GM12878 (cell line): ENCODE measurements at regions not wholly inside any gene's neighbourhood (a gene's known extent, or its start where the extent isn't known, plus 50 kb on each side); places are given as distances from the start of the nearest gene placed in this dataset.

Source experiments
- ATAC-seq: fragments of 200-7000 bp; cut with Tn5 transposase; 3 replicates; pipeline ENCODE4 v1.9.1; 2020; ENCODE audit warnings: mild to moderate bottlenecking, moderate library complexity
- BruUV-seq: library from RNA; stranded (reverse); fragments of 400-500 nt; replicated peaks from 2 replicates; lab custom pipeline; 2021; lab: Mats Ljungman, UMichigan
- CTCF ChIA-PET: fragments of 300-600 bp; sonication (Branson Sonifier 250); formaldehyde crosslinking; extraction: SDS; loops from one replicate; lab custom pipeline; 2021; ENCODE audit warnings: inconsistent platforms; lab: Yijun Ruan, JAX
- POLR2A ChIA-PET: fragments of 350-600 bp; formaldehyde crosslinking; extraction: SDS; loops from one replicate; lab custom pipeline; 2021; ENCODE audit warnings: inconsistent platforms; lab: Charles Lee
- RAD21 ChIA-PET: fragments of 300-600 bp; sonication (Branson Sonifier 250); formaldehyde crosslinking; loops from one replicate; lab custom pipeline; 2023; ENCODE audit warnings: antibody characterized with exemption; ENCODE audit not compliant: unreplicated experiment; lab: Charles Lee
- SMC1A ChIA-PET: fragments of 300-600 bp; sonication (Branson Sonifier 250); formaldehyde crosslinking; loops from one replicate; lab custom pipeline; 2023; ENCODE audit not compliant: unreplicated experiment, uncharacterized antibody; lab: Charles Lee
- DNase-seq: peaks from one replicate; pipeline ENCODE4 v3.0.0-alpha.2; 2011; ENCODE audit warnings: low read depth, low spot score
- FAIRE-seq: peaks from 3 replicates; lab custom pipeline; 2011; peaks lifted over from hg19 to GRCh38; lab: Jason Lieb, UNC
- H2AFZ ChIP-seq: 2 replicates; pipeline ENCODE4 v1.6.0; 2011; ENCODE audit warnings: low read depth, low read length, control low read depth; ENCODE audit not compliant: control insufficient read depth
- H3K27ac ChIP-seq: 2 replicates; pipeline ENCODE4 v1.5.1; 2011; ENCODE audit warnings: control low read depth; ENCODE audit not compliant: control insufficient read depth, insufficient read depth
- H3K27me3 ChIP-seq, 2 experiments: replicated peaks in 1 of 2; 2 replicates each; pipeline versions ENCODE4 v1.6.0 to v1.6.1; 2011; ENCODE audit warnings: low read length in 1 of 2; ENCODE audit not compliant: control insufficient read depth in 2 of 2, insufficient read depth in 2 of 2
- H3K36me3 ChIP-seq, 2 experiments: 2 replicates each; pipeline ENCODE4 v1.5.1; 2011; ENCODE audit warnings: low read length in 1 of 2; ENCODE audit not compliant: control insufficient read depth in 2 of 2, insufficient read depth in 2 of 2
- H3K4me1 ChIP-seq: 2 replicates; pipeline ENCODE4 v1.6.1; 2011; ENCODE audit warnings: mild to moderate bottlenecking, low read length, moderate library complexity, mixed read lengths; ENCODE audit not compliant: control insufficient read depth, insufficient read depth
- H3K4me2 ChIP-seq: 2 replicates; pipeline ENCODE4 v1.6.0; 2011; ENCODE audit warnings: control low read depth; ENCODE audit not compliant: control insufficient read depth, insufficient read depth
- H3K4me3 ChIP-seq: fragments of 200-600 bp; sonication (generic); 2 replicates; pipeline ENCODE4 v1.5.1; 2016
- H3K79me2 ChIP-seq: 2 replicates; pipeline ENCODE4 v1.6.0; 2011; ENCODE audit warnings: low read length; ENCODE audit not compliant: control insufficient read depth, insufficient read depth
- H3K9ac ChIP-seq: 2 replicates; pipeline ENCODE4 v1.8.0; 2011; ENCODE audit warnings: low read length, control low read depth, mixed read lengths; ENCODE audit not compliant: control insufficient read depth, insufficient read depth
- H3K9me3 ChIP-seq: replicated peaks from 3 replicates; pipeline ENCODE4 v1.5.1; 2011; ENCODE audit warnings: mild to moderate bottlenecking, low read length; ENCODE audit not compliant: control insufficient read depth, insufficient read depth
- H4K20me1 ChIP-seq: 2 replicates; pipeline ENCODE4 v1.6.0; 2011; ENCODE audit not compliant: control insufficient read depth, insufficient read depth
- HDAC2 ChIP-seq: fragments of 200-600 bp; sonication (generic); IDR thresholded peaks from 2 replicates; pipeline ENCODE4 v1.6.1; 2017
- NR2C2 ChIP-seq: IDR thresholded peaks from 2 replicates; pipeline ENCODE4 v1.6.1; 2011; ENCODE audit warnings: borderline replicate concordance, low read depth; ENCODE audit not compliant: control insufficient read depth, insufficient read length
- RB1 ChIP-seq: fragments of 450-650 bp; formaldehyde crosslinking; IDR thresholded peaks from 2 replicates; pipeline ENCODE4 v1.6.1; 2017; ENCODE audit warnings: mild to moderate bottlenecking, borderline replicate concordance
- SREBF2 ChIP-seq: IDR thresholded peaks from 2 replicates; pipeline ENCODE4 v1.6.1; 2012; ENCODE audit warnings: mild to moderate bottlenecking, low read length
- STAT3 ChIP-seq: IDR thresholded peaks from 2 replicates; pipeline ENCODE4 v1.6.1; 2011; ENCODE audit warnings: low read depth, low read length, improper control_type of control experiment
- SUPT20H ChIP-seq: IDR thresholded peaks from 2 replicates; pipeline ENCODE4 v1.6.1; 2011; ENCODE audit warnings: low read depth, mild to moderate bottlenecking, low read length, moderate library complexity, borderline replicate concordance; ENCODE audit not compliant: control insufficient read depth
- SUZ12 ChIP-seq: fragments of 200-600 bp; sonication (generic); IDR thresholded peaks from one replicate; pipeline ENCODE4 v1.6.1; 2018; ENCODE audit warnings: antibody characterized with exemption, mild to moderate bottlenecking; ENCODE audit not compliant: unreplicated experiment
- TBL1XR1 ChIP-seq: IDR thresholded peaks from 2 replicates; pipeline ENCODE4 v1.6.1; 2012; ENCODE audit warnings: low read depth, low read length, improper control_type of control experiment
- YY1 ChIP-seq: IDR thresholded peaks from 2 replicates; pipeline ENCODE4 v1.6.1; 2011; ENCODE audit warnings: low read depth, mild to moderate bottlenecking, low read length
- WGBS: methylation state at CpG from one replicate; pipeline ENCODE4 v1.1.6; 2016; ENCODE audit warnings: low lambda C conversion rate; ENCODE audit not compliant: insufficient replicate concordance, insufficient coverage; ENCODE audit errors: missing lambda C conversion rate; 5-methylcytosine and 5-hydroxymethylcytosine counted together
- in situ Hi-C: fragments of 300-500 bp; cut with MboI; formaldehyde crosslinking; loops from 9 replicates; pipeline ENCODE4 v1.14.3; 2018; ENCODE audit warnings: mixed read lengths
- intact Hi-C: fragments of 100-400 bp; cut with micrococcal nuclease; formaldehyde crosslinking; loops from one replicate; pipeline ENCODE4 v1.14.2; 2022; ENCODE audit not compliant: unreplicated experiment
- TF ChIP-seq, protein P1 (sequence below): IDR thresholded peaks from 2 replicates; pipeline ENCODE4 v1.6.1; 2011; ENCODE audit warnings: borderline replicate concordance, low read depth, mild to moderate bottlenecking, moderate library complexity, low read length; ENCODE audit not compliant: insufficient read depth, poor library complexity, severe bottlenecking
- TF ChIP-seq, protein P2 (sequence below): IDR thresholded peaks from 2 replicates; pipeline ENCODE4 v1.6.1; 2012; ENCODE audit warnings: improper control_type of control experiment, low read depth, low read length; ENCODE audit not compliant: insufficient replicate concordance
- TF ChIP-seq, protein P3 (sequence below): fragments of 450-650 bp; IDR thresholded peaks from 2 replicates; pipeline ENCODE4 v1.6.1; 2016; ENCODE audit warnings: mild to moderate bottlenecking
- TF ChIP-seq, protein P4 (sequence below): fragments of 450-650 bp; conservative IDR thresholded peaks from 2 replicates; pipeline ENCODE4 v1.6.1; 2017; ENCODE audit warnings: mild to moderate bottlenecking, moderate library complexity

DNA sequence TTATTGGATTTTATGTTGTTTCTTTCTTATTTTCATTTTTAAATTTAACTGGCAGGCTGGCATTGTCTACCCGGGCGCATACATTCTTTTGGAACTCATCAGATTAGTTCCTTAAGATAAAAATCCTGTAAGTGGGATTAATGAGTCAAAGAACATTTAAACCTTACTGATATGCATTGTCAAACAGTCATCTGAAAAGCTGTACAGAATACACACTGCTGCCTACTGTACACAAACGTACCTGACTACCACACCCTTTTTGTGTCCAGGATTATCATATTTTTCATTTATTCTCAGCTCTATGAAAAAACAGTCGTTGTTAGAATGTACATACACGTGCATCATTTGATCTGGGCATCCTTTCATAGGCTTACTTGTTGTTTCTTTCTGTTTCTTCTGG lies 358.3 kb downstream of the EFNB2 start (continued):
- TF ChIP-seq, protein P1, sequence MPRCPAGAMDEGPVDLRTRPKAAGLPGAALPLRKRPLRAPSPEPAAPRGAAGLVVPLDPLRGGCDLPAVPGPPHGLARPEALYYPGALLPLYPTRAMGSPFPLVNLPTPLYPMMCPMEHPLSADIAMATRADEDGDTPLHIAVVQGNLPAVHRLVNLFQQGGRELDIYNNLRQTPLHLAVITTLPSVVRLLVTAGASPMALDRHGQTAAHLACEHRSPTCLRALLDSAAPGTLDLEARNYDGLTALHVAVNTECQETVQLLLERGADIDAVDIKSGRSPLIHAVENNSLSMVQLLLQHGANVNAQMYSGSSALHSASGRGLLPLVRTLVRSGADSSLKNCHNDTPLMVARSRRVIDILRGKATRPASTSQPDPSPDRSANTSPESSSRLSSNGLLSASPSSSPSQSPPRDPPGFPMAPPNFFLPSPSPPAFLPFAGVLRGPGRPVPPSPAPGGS = no peak
- no peak for TF ChIP-seq STAT3

DNA sequence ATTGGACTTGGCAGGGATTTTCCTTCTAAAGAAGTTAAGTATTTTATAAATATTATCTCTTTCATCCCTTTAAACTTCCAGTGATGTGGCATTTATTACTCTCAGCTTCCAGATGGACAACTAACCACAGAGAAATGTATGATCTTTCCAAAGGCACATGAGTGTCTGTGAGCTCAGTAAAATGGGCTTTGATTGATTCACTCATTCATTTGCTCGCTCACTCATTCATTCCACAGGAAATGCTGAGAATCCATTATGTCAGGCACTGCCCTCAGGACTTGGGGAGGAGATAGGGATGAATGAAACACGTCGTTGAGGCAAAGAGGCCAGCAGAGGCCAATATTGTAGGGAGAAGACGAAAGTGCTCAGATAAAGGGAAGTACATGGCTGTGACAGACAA lies 359.3 kb downstream of the EFNB2 start:
- Histone ChIP-seq H3K4me3 (no peak overlapping the region), H4K20me1 (no peaks in the 10 kb centered on the region), H3K9me3 (no peaks in the 10 kb centered on the region), H3K4me2 (no peak overlapping the region), H2AFZ (no peak overlapping the region), H3K9ac (no peak overlapping the region), H3K27me3 (no peaks in the 10 kb centered on the region), H3K27ac (no peak overlapping the region), H3K36me3 (no peaks in the 10 kb centered on the region), H3K4me1 (no peaks in the 10 kb centered on the region), H3K79me2 (no peaks in the 10 kb centered on the region)
- DNase-seq = no peak
- ChIA-PET POLR2A (no interaction called here), RAD21 (no interaction called here), CTCF (no interaction called here), SMC1A (interaction anchor here (1.2 to 1.7 kb wide), 2 partner anchors 24 to 50 kb away, joined by 3 to 4 read pairs; no protein-coding TSS in a partner anchor)
- ATAC-seq = no peak
- no TSS peak for BruUV-seq
- FAIRE-seq = no peak
- in situ Hi-C loops = no loop called here
- 5% methylated on average over 4 of the region's 4 CpGs for WGBS
- intact Hi-C loops = no loop called here
- no peak for TF ChIP-seq YY1
- TF ChIP-seq, protein P2, sequence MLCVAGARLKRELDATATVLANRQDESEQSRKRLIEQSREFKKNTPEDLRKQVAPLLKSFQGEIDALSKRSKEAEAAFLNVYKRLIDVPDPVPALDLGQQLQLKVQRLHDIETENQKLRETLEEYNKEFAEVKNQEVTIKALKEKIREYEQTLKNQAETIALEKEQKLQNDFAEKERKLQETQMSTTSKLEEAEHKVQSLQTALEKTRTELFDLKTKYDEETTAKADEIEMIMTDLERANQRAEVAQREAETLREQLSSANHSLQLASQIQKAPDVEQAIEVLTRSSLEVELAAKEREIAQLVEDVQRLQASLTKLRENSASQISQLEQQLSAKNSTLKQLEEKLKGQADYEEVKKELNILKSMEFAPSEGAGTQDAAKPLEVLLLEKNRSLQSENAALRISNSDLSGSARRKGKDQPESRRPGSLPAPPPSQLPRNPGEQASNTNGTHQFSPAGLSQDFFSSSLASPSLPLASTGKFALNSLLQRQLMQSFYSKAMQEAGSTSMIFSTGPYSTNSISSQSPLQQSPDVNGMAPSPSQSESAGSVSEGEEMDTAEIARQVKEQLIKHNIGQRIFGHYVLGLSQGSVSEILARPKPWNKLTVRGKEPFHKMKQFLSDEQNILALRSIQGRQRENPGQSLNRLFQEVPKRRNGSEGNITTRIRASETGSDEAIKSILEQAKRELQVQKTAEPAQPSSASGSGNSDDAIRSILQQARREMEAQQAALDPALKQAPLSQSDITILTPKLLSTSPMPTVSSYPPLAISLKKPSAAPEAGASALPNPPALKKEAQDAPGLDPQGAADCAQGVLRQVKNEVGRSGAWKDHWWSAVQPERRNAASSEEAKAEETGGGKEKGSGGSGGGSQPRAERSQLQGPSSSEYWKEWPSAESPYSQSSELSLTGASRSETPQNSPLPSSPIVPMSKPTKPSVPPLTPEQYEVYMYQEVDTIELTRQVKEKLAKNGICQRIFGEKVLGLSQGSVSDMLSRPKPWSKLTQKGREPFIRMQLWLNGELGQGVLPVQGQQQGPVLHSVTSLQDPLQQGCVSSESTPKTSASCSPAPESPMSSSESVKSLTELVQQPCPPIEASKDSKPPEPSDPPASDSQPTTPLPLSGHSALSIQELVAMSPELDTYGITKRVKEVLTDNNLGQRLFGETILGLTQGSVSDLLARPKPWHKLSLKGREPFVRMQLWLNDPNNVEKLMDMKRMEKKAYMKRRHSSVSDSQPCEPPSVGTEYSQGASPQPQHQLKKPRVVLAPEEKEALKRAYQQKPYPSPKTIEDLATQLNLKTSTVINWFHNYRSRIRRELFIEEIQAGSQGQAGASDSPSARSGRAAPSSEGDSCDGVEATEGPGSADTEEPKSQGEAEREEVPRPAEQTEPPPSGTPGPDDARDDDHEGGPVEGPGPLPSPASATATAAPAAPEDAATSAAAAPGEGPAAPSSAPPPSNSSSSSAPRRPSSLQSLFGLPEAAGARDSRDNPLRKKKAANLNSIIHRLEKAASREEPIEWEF = no peak
- no peak for TF ChIP-seq SREBF2
- no peak for TF ChIP-seq HDAC2
- TF ChIP-seq NR2C2 = no peak
- no peak for TF ChIP-seq SUZ12
- TF ChIP-seq, protein P3, sequence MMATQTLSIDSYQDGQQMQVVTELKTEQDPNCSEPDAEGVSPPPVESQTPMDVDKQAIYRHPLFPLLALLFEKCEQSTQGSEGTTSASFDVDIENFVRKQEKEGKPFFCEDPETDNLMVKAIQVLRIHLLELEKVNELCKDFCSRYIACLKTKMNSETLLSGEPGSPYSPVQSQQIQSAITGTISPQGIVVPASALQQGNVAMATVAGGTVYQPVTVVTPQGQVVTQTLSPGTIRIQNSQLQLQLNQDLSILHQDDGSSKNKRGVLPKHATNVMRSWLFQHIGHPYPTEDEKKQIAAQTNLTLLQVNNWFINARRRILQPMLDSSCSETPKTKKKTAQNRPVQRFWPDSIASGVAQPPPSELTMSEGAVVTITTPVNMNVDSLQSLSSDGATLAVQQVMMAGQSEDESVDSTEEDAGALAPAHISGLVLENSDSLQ = no peak
- TF ChIP-seq, protein P4, sequence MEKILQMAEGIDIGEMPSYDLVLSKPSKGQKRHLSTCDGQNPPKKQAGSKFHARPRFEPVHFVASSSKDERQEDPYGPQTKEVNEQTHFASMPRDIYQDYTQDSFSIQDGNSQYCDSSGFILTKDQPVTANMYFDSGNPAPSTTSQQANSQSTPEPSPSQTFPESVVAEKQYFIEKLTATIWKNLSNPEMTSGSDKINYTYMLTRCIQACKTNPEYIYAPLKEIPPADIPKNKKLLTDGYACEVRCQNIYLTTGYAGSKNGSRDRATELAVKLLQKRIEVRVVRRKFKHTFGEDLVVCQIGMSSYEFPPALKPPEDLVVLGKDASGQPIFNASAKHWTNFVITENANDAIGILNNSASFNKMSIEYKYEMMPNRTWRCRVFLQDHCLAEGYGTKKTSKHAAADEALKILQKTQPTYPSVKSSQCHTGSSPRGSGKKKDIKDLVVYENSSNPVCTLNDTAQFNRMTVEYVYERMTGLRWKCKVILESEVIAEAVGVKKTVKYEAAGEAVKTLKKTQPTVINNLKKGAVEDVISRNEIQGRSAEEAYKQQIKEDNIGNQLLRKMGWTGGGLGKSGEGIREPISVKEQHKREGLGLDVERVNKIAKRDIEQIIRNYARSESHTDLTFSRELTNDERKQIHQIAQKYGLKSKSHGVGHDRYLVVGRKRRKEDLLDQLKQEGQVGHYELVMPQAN = no peak
- no peak for TF ChIP-seq RB1
- TF ChIP-seq TBL1XR1 = no peak
- TF ChIP-seq SUPT20H = no peak
